ENCODE measurements at regions not wholly inside any gene's neighbourhood (a gene's known extent, or its start where the extent isn't known, plus 50 kb on each side); places are given as distances from the start of the nearest gene placed in this dataset.

GRCh38 chr3:152061296-152061695 is 187.9 kb downstream of the SUCNR1 start:
- 88 to 95% (median 93%) methylated on average over 1 of the region's 1 CpG for WGBS, 5 donors
- no peak overlapping the region for H3K4me3 ChIP-seq
- no peaks in the 10 kb centered on the region for H3K4me1 ChIP-seq
- H3K27ac ChIP-seq = no peak overlapping the region
- H3K9me3 ChIP-seq = no peaks in the 10 kb centered on the region
- DNase-seq = no peak
- no peak for TF ChIP-seq POLR2AphosphoS5 (IDR thresholded peaks at IDR 0.05)
- no peak for TF ChIP-seq POLR2A (IDR thresholded peaks at IDR 0.05)
- TF ChIP-seq CTCF (IDR thresholded peaks at IDR 0.05 in 8 of 11, conservative IDR thresholded peaks at IDR 0.05 in 3 of 11) = no peak
- intact Hi-C loops (cut with DNase I; ENCODE audit: low total_unique reads) = no loop called here
- no peaks in the 10 kb centered on the region for H3K27me3 ChIP-seq (replicated peaks in 1 of 7)
- H3K36me3 ChIP-seq = no peaks in the 10 kb centered on the region

- no peak overlapping the region for H3K27ac ChIP-seq
- no peak overlapping the region for H3K4me3 ChIP-seq
- no peaks in the 10 kb centered on the region for H3K36me3 ChIP-seq
- H3K4me1 ChIP-seq = no peaks in the 10 kb centered on the region
- DNase-seq = no peak
- peaks cover 0 to 13% (median 6%) of the 10 kb centered on the region in 8 donors for H3K9me3 ChIP-seq
- TF ChIP-seq POLR2AphosphoS5 (IDR thresholded peaks at IDR 0.05) (no peak), POLR2A (IDR thresholded peaks at IDR 0.05) (no peak), CTCF (IDR thresholded peaks at IDR 0.05 in 8 of 11, conservative IDR thresholded peaks at IDR 0.05 in 3 of 11) (no peak)
- no peaks in the 10 kb centered on the region for H3K27me3 ChIP-seq (replicated peaks in 1 of 7)
- intact Hi-C loops (cut with DNase I; ENCODE audit: low total_unique reads) = no loop called here
Measured at GRCh38 chr3:152069871-152070270, 196.4 kb downstream of the SUCNR1 start.

GRCh38 chr3:152071315-152071714 is 197.4 kb upstream of the MBNL1 start:
- Histone ChIP-seq H3K27me3 (replicated peaks in 1 of 7) (no peaks in the 10 kb centered on the region), H3K27ac (no peak overlapping the region), H3K4me1 (no peaks in the 10 kb centered on the region), H3K9me3 (peaks cover 0 to 13% (median 6%) of the 10 kb centered on the region in 8 donors), H3K4me3 (no peak overlapping the region), H3K36me3 (no peaks in the 10 kb centered on the region)
- intact Hi-C loops (cut with DNase I; ENCODE audit: low total_unique reads) = no loop called here
- no peak for TF ChIP-seq POLR2A (IDR thresholded peaks at IDR 0.05)
- whole genome bisulfite sequencing, 5 donors = 89 to 96% (median 92%) methylated on average over 3 of the region's 3 CpGs
- DNase-seq = no peak

GRCh38 chr3:152071924-152072323 is 196.8 kb upstream of the MBNL1 start:
- Histone ChIP-seq H3K4me3 (no peak overlapping the region), H3K4me1 (no peaks in the 10 kb centered on the region), H3K9me3 (peaks cover 0 to 13% (median 6%) of the 10 kb centered on the region in 8 donors), H3K27ac (no peak overlapping the region), H3K36me3 (no peaks in the 10 kb centered on the region), H3K27me3 (replicated peaks in 1 of 7) (no peaks in the 10 kb centered on the region)
- intact Hi-C loops (cut with DNase I; ENCODE audit: low total_unique reads) = no loop called here
- peak in 8 of 11 experiments; percentile 25 to 61 (median 46) for TF ChIP-seq CTCF (IDR thresholded peaks at IDR 0.05 in 8 of 11, conservative IDR thresholded peaks at IDR 0.05 in 3 of 11)
- TF ChIP-seq POLR2AphosphoS5 (IDR thresholded peaks at IDR 0.05) = no peak
- 35 to 55% (median 40%) methylated on average over 1 of the region's 1 CpG for WGBS, 5 donors
- no peak for DNase-seq

- intact Hi-C loops (cut with DNase I; ENCODE audit: low total_unique reads) = no loop called here
- H3K4me1 ChIP-seq = no peaks in the 10 kb centered on the region
- H3K4me3 ChIP-seq = no peak overlapping the region
- H3K27ac ChIP-seq = no peak overlapping the region
- peaks cover 0 to 13% (median 6%) of the 10 kb centered on the region in 8 donors for H3K9me3 ChIP-seq
- TF ChIP-seq CTCF (IDR thresholded peaks at IDR 0.05 in 8 of 11, conservative IDR thresholded peaks at IDR 0.05 in 3 of 11) (no peak), POLR2AphosphoS5 (IDR thresholded peaks at IDR 0.05) (no peak), POLR2A (IDR thresholded peaks at IDR 0.05) (no peak)
- no peak for DNase-seq
- WGBS, 5 donors = 62 to 85% (median 68%) methylated on average over 6 of the region's 6 CpGs
- H3K36me3 ChIP-seq = no peaks in the 10 kb centered on the region
- H3K27me3 ChIP-seq (replicated peaks in 1 of 7) = no peaks in the 10 kb centered on the region
Measured at GRCh38 chr3:152073267-152073666, 195.5 kb upstream of the MBNL1 start.
